ENCODE measurements at regions not wholly inside any gene's neighbourhood (a gene's known extent, or its start where the extent isn't known, plus 50 kb on each side); places are given as distances from the start of the nearest gene placed in this dataset.
"Not testable (repeated sequence)": the region's sequence is repeated elsewhere in the genome, so short reads cannot be mapped to it uniquely, and the experiment has no call there.

GRCh38 chr3:163768048-163768447 is 1310.2 kb downstream of the SI start:
- no peak for DNase-seq

- no peak for DNase-seq
Measured at GRCh38 chr3:163766112-163766511, 1312.2 kb downstream of the SI start.

GRCh38 chr3:163753033-163753432 is 1325.3 kb downstream of the SI start:
- no peak for DNase-seq

GRCh38 chr3:163745204-163745603 is 1333.1 kb downstream of the SI start:
- no peak for DNase-seq

- no peak for DNase-seq
Measured at GRCh38 chr3:163735394-163735793, 1342.9 kb downstream of the SI start.

- DNase-seq: no peak
Measured at GRCh38 chr3:163730684-163731083, 1347.6 kb downstream of the SI start.

GRCh38 chr3:163726125-163726524 is 1352.2 kb downstream of the SI start:
- DNase-seq: no peak

- DNase-seq: no peak
Measured at GRCh38 chr3:163722405-163722804, 1355.9 kb downstream of the SI start.

- no peak for DNase-seq
Measured at GRCh38 chr3:163721596-163721995, 1356.7 kb downstream of the SI start.

GRCh38 chr3:163717377-163717776 is 1360.9 kb downstream of the SI start:
- DNase-seq: no peak

- no peak for DNase-seq
Measured at GRCh38 chr3:163708428-163708827, 1369.9 kb downstream of the SI start.

- no peak for DNase-seq
Measured at GRCh38 chr3:163707659-163708058, 1370.6 kb downstream of the SI start.

GRCh38 chr3:163698221-163698620 is 1380.1 kb downstream of the SI start:
- not testable (repeated sequence) for DNase-seq

GRCh38 chr3:163692494-163692893 is 1385.8 kb downstream of the SI start:
- no peak for DNase-seq

GRCh38 chr3:163684651-163685050 is 1393.6 kb downstream of the SI start:
- no peak for DNase-seq

GRCh38 chr3:163672954-163673353 is 1405.3 kb downstream of the SI start:
- no peak for DNase-seq

- DNase-seq: no peak
Measured at GRCh38 chr3:163671201-163671600, 1407.1 kb downstream of the SI start.

GRCh38 chr3:163664466-163664865 is 1413.8 kb downstream of the SI start:
- DNase-seq: no peak

GRCh38 chr3:163657088-163657487 is 1421.2 kb downstream of the SI start:
- DNase-seq: no peak

GRCh38 chr3:163655021-163655420 is 1423.3 kb downstream of the SI start:
- no peak for DNase-seq

- DNase-seq: no peak
Measured at GRCh38 chr3:163644172-163644571, 1434.1 kb downstream of the SI start.

- no peak for DNase-seq
Measured at GRCh38 chr3:163632722-163633121, 1445.6 kb downstream of the SI start.

- DNase-seq: no peak
Measured at GRCh38 chr3:163626753-163627152, 1451.5 kb downstream of the SI start.

- DNase-seq: peak; percentile 6
Measured at GRCh38 chr3:163622384-163622783, 1455.9 kb downstream of the SI start.

- DNase-seq: no peak
Measured at GRCh38 chr3:163614886-163615285, 1463.4 kb downstream of the SI start.

GRCh38 chr3:163605915-163606314 is 1472.4 kb downstream of the SI start:
- DNase-seq: no peak

All from NCI-H1092 (cell line).